Stomach (tissue), 4 donors: ENCODE measurements at regions not wholly inside any gene's neighbourhood (a gene's known extent, or its start where the extent isn't known, plus 50 kb on each side); places are given as distances from the start of the nearest gene placed in this dataset.

Source experiments
- POLR2A ChIP-seq, 4 donors: fragments of 450-650 bp; IDR thresholded peaks; one replicate each; pipeline ENCODE4 v1.6.1; 2016; ENCODE audit warnings: antibody characterized with exemption in 4 of 4, control low read depth in 2 of 4, mild to moderate bottlenecking in 1 of 4, moderate library complexity in 1 of 4
- TF ChIP-seq, protein P1 (sequence below), 7 experiments: fragments of 450-650 bp in 4 of 7; fragments of 200-600 bp in 3 of 7; sonication (generic) in 3 of 7; IDR thresholded peaks; one replicate each; pipeline ENCODE4 v1.5.1; 2016 to 2019; ENCODE audit warnings: antibody characterized with exemption in 7 of 7, control low read depth in 2 of 7, mild to moderate bottlenecking in 1 of 7

DNA sequence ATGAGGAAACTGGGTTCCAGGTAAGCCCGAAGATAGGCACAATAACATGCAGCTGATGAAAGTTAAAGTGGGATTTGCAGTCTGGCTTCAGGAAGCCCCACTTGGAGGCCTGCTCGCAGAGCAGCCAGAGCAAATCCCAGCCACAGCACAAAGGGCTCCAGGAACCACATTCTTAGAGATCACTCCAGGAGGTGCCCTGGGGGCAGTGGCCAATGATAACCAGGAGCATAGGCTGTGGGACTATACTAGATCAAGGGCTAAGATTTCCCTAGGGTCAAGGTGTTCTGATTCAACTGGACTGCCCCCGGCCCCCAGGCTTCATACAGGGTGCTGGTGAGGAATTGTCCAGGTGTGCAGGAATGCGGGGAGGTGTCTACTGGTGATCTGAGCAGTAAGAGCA lies 133.9 kb upstream of the PTPRT start:
- TF ChIP-seq, protein P1, sequence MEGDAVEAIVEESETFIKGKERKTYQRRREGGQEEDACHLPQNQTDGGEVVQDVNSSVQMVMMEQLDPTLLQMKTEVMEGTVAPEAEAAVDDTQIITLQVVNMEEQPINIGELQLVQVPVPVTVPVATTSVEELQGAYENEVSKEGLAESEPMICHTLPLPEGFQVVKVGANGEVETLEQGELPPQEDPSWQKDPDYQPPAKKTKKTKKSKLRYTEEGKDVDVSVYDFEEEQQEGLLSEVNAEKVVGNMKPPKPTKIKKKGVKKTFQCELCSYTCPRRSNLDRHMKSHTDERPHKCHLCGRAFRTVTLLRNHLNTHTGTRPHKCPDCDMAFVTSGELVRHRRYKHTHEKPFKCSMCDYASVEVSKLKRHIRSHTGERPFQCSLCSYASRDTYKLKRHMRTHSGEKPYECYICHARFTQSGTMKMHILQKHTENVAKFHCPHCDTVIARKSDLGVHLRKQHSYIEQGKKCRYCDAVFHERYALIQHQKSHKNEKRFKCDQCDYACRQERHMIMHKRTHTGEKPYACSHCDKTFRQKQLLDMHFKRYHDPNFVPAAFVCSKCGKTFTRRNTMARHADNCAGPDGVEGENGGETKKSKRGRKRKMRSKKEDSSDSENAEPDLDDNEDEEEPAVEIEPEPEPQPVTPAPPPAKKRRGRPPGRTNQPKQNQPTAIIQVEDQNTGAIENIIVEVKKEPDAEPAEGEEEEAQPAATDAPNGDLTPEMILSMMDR (IDR thresholded peaks at IDR 0.05): no peak
- no peak for TF ChIP-seq POLR2A (IDR thresholded peaks at IDR 0.05)
